Uterus (tissue), 3 donors: ENCODE measurements at regions not wholly inside any gene's neighbourhood (a gene's known extent, or its start where the extent isn't known, plus 50 kb on each side); places are given as distances from the start of the nearest gene placed in this dataset.

Experiments
- DNase-seq, 2 donors: peaks; one replicate each; pipeline ENCODE4 v3.0.0-alpha.2; 2019 to 2020
- H3K27ac ChIP-seq, 2 donors: fragments of 200-600 bp; sonication (generic); 1 replicate in 1 of 2; 2 replicates in 1 of 2; pipeline ENCODE4 v1.5.1; 2016 to 2018
- H3K27me3 ChIP-seq, 2 donors: fragments of 200-600 bp; sonication (generic); one replicate each; pipeline ENCODE4 v1.5.1; 2018 to 2019; ENCODE audit warnings: control low read depth in 1 of 2
- H3K36me3 ChIP-seq, 2 donors: fragments of 200-600 bp; sonication (generic); one replicate each; pipeline ENCODE4 v1.5.1; 2019; ENCODE audit warnings: control low read depth in 1 of 2
- H3K4me1 ChIP-seq, 2 donors: fragments of 200-600 bp; sonication (generic); one replicate each; pipeline ENCODE4 v1.5.1; 2018 to 2019; ENCODE audit warnings: control low read depth in 1 of 2
- H3K4me3 ChIP-seq, 2 donors: fragments of 200-600 bp; sonication (generic); 1 replicate in 1 of 2; 2 replicates in 1 of 2; pipeline ENCODE4 v1.5.1; 2018 to 2019; ENCODE audit warnings: mild to moderate bottlenecking in 1 of 2
- H3K9me3 ChIP-seq, 2 donors: fragments of 200-600 bp; sonication (generic); one replicate each; pipeline ENCODE4 v1.5.1; 2019; ENCODE audit warnings: control low read depth in 1 of 2
- POLR2A ChIP-seq, 2 donors: fragments of 450-650 bp; IDR thresholded peaks; one replicate each; pipeline ENCODE4 v1.6.1; 2016; ENCODE audit warnings: antibody characterized with exemption in 2 of 2, mild to moderate bottlenecking in 1 of 2, moderate library complexity in 1 of 2
- intact Hi-C: fragments of 100-400 bp; cut with DNase I; formaldehyde crosslinking; loops from one replicate; pipeline ENCODE4 v1.15.1; 2023; ENCODE audit warnings: low total_unique reads
- TF ChIP-seq, protein P1 (sequence below), 4 experiments: fragments of 200-600 bp in 2 of 4; fragments of 450-650 bp in 2 of 4; sonication (generic) in 2 of 4; IDR thresholded peaks; one replicate each; pipeline ENCODE4 v1.5.1; 2016 to 2019; ENCODE audit warnings: antibody characterized with exemption in 4 of 4, mild to moderate bottlenecking in 2 of 4, moderate library complexity in 1 of 4
- donor health status: DM: yes; HTN: yes; CAD: no.

DNA sequence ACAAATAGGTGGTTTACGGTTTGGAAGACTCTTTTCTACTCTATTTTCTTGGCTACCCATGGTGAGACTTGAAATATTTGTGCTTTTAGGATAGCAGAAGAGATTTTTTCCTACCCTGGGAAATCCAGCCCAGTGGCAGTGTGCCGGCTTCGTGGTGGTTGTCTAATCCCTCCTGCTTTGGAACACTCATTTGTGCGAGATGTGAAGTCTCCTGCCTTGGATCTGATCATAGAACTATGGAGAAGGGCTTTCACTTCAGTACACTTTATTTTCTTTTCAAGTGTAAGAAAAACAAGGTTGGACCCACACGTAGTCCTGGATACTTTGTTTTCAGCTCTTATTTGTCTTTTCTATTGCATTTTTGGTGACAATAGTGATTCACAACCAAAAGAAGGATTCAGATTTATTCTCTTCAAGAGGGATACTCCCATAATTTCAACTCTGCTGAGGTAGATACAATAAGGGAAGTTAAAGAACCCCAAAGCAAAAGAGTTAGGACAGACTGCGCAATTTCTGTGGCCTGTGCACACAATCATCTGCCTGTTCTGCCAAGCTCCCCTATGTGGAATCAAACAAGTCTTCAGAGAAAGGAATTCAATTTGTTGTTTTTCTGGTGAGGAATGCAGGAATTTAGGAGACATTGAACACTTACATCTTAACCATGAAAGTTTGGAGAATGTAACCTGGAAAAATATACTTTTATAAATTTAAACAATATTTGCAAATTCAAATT, 413.2 kb downstream of the GJA1 start:
- no peak overlapping the region for H3K4me3 ChIP-seq
- no peaks in the 10 kb centered on the region for H3K4me1 ChIP-seq
- TF ChIP-seq POLR2A (IDR thresholded peaks at IDR 0.05), result no peak
- TF ChIP-seq, protein P1, sequence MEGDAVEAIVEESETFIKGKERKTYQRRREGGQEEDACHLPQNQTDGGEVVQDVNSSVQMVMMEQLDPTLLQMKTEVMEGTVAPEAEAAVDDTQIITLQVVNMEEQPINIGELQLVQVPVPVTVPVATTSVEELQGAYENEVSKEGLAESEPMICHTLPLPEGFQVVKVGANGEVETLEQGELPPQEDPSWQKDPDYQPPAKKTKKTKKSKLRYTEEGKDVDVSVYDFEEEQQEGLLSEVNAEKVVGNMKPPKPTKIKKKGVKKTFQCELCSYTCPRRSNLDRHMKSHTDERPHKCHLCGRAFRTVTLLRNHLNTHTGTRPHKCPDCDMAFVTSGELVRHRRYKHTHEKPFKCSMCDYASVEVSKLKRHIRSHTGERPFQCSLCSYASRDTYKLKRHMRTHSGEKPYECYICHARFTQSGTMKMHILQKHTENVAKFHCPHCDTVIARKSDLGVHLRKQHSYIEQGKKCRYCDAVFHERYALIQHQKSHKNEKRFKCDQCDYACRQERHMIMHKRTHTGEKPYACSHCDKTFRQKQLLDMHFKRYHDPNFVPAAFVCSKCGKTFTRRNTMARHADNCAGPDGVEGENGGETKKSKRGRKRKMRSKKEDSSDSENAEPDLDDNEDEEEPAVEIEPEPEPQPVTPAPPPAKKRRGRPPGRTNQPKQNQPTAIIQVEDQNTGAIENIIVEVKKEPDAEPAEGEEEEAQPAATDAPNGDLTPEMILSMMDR (IDR thresholded peaks at IDR 0.05), result no peak
- H3K36me3 ChIP-seq, result no peaks in the 10 kb centered on the region
- no peaks in the 10 kb centered on the region for H3K27me3 ChIP-seq
- DNase-seq, result no peak
- no peak overlapping the region for H3K27ac ChIP-seq
- intact Hi-C loops, result loop anchor here (10.0 kb wide), 1 partner anchor 414 kb away; the partner anchor contains the start of gene GJA1
- no peaks in the 10 kb centered on the region for H3K9me3 ChIP-seq

DNA sequence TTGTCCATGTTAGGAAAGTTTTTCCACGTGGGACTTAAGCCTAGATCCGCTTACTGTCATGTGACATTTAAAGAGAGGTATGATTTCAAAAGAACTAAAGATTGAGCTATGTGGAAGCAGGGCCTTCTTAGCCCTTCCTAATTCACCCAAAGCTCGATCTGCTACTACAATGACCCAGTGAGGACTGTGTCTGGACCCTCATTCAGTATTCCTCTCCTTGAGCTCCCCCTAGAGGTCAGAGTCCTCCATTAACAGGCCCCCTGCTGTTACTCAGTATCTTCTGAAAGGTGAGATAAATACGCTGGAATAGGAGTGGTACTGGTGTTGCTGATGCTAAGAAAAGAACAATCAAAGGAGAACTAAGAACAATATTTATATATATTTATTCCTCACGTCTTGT, 414.0 kb downstream of the GJA1 start:
- no peaks in the 10 kb centered on the region for H3K4me1 ChIP-seq
- no peak overlapping the region for H3K27ac ChIP-seq
- H3K27me3 ChIP-seq, result no peaks in the 10 kb centered on the region
- H3K4me3 ChIP-seq, result no peak overlapping the region
- TF ChIP-seq, protein P1 (IDR thresholded peaks at IDR 0.05), result peak; percentile 58 to 78 (median 70)
- TF ChIP-seq POLR2A (IDR thresholded peaks at IDR 0.05), result no peak
- H3K9me3 ChIP-seq, result no peaks in the 10 kb centered on the region
- intact Hi-C loops, result loop anchor here (10.0 kb wide), 1 partner anchor 415 kb away; the partner anchor contains the start of gene GJA1
- no peaks in the 10 kb centered on the region for H3K36me3 ChIP-seq
- DNase-seq, result peak; percentile 42 to 74

DNA sequence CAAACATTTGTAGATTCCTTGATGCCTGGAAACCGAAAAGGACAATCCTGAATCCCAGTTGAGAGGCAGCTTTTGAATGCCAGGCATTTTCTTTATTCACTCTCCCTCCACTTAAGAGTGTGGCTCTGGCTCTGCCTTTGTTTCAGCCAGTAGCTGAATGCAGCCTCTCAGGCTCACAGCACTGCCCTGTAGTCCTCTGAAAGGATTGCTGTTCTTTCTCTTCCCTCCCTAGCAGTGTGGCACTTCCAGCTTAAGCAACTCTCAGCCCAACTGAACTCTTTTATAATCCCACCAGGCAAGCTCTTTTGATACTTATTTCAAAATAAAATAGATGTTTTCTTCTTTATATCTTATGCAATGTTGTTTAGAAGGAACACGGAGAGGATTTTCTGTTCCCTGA, 415.6 kb downstream of the GJA1 start:
- H3K36me3 ChIP-seq, result no peaks in the 10 kb centered on the region
- no peaks in the 10 kb centered on the region for H3K9me3 ChIP-seq
- no peak overlapping the region for H3K4me3 ChIP-seq
- TF ChIP-seq POLR2A (IDR thresholded peaks at IDR 0.05), result no peak
- TF ChIP-seq, protein P1 (IDR thresholded peaks at IDR 0.05), result no peak
- no peak for DNase-seq
- H3K27ac ChIP-seq, result no peak overlapping the region
- intact Hi-C loops, result no loop called here
- no peaks in the 10 kb centered on the region for H3K27me3 ChIP-seq
- H3K4me1 ChIP-seq, result no peaks in the 10 kb centered on the region

DNA sequence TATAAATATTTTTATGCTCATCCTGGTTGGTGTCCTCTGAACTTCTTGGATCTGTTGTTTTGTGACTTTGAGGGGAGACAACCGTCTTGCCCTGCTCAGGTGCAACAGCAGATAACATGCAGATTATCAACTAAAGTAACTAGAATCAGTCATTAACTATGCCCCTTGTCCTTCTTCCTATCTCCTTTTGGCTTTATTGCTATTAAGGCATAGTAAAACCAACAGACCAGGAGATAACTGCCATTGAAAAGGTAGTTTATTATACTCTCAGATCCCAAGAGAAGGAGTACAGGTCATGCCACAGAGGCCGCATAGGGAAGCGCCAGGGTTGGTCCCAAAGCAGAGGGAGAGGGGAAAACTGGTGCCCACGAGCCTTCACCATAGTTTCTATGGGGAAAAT, 418.2 kb downstream of the GJA1 start:
- TF ChIP-seq POLR2A (IDR thresholded peaks at IDR 0.05), result no peak
- TF ChIP-seq, protein P1 (IDR thresholded peaks at IDR 0.05), result no peak
- intact Hi-C loops, result no loop called here

DNA sequence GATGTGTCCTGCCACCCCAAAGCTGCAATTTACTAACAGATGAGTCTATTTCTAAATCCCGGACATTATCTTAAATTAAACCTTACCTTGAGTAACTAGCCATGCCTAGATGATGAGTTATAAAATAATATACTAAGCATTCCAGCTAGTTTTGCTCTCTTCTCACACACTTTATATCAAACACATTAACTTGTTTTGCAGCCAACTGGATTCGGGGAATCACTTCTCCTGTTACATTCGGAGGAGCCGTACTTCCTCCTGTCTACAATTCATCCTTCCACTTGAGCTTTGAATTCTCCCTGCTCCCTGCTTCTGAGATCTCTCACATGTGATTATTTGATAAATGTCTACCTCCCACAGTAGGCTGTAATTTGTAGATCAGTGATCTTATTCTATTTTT, 420.1 kb downstream of the GJA1 start:
- Histone ChIP-seq H3K27me3 (no peaks in the 10 kb centered on the region), H3K9me3 (no peaks in the 10 kb centered on the region), H3K36me3 (no peaks in the 10 kb centered on the region), H3K27ac (no peak overlapping the region), H3K4me3 (no peak overlapping the region), H3K4me1 (no peaks in the 10 kb centered on the region)
- DNase-seq, result no peak
- TF ChIP-seq POLR2A (IDR thresholded peaks at IDR 0.05), result no peak
- TF ChIP-seq, protein P1 (IDR thresholded peaks at IDR 0.05), result no peak
- intact Hi-C loops, result no loop called here

More for the DNA sequence above, 418.2 kb downstream of the GJA1 start:
- no peaks in the 10 kb centered on the region for H3K36me3 ChIP-seq
- H3K4me1 ChIP-seq, result no peaks in the 10 kb centered on the region
- H3K27ac ChIP-seq, result no peak overlapping the region
- H3K4me3 ChIP-seq, result no peak overlapping the region
- H3K27me3 ChIP-seq, result no peaks in the 10 kb centered on the region
- DNase-seq, result no peak
- H3K9me3 ChIP-seq, result no peaks in the 10 kb centered on the region
